ENCODE measurements at regions not wholly inside any gene's neighbourhood (a gene's known extent, or its start where the extent isn't known, plus 50 kb on each side); places are given as distances from the start of the nearest gene placed in this dataset.

- no peak for TF ChIP-seq CTCF (conservative IDR thresholded peaks at IDR 0.05)
Measured at GRCh38 chr21:31556662-31557061, 102.8 kb upstream of the SOD1 start.

More at GRCh38 chr21:31556662-31557061, 102.8 kb upstream of the SOD1 start:
- peaks cover 17% of the 10 kb centered on the region for H3K23me2 ChIP-seq (ENCODE audit: insufficient read length, low read depth, low read length, poor library complexity, severe bottlenecking)
- no peak overlapping the region for H3K56ac ChIP-seq (ENCODE audit: insufficient read length, low read depth, low read length)
- H3K18ac ChIP-seq (ENCODE audit: insufficient read length, low read depth, low read length), result no peak overlapping the region
- H3K27ac ChIP-seq (ENCODE audit: insufficient read length, low read depth, low read length), result no peak overlapping the region
- H4K8ac ChIP-seq (replicated peaks; ENCODE audit: insufficient read length, low read depth, low read length), result no peak overlapping the region
- Mint-ChIP-seq H3K27ac (no peak overlapping the region), H3K4me1 (peaks cover 59 to 63% of the 10 kb centered on the region in 2 experiments), H3K27me3 (ENCODE audit: low read depth) (peaks cover 32% of the 10 kb centered on the region), H3K4me3 (peak overlapping the region; percentile 76 to 89), H3K9me3 (no peaks in the 10 kb centered on the region; a peak in 1 of 5 replicates), H3K36me3 (ENCODE audit: insufficient read depth in 1 of 3, low read depth in 3 of 3) (peaks cover 0 to 8% (median 0%) of the 10 kb centered on the region in 3 experiments; a peak in 4 of 7 replicates)
- H3K4me1 ChIP-seq (ENCODE audit: insufficient read depth, low read length), result peaks cover 18% of the 10 kb centered on the region; the same call in 1 of the 2 replicates
- no peak overlapping the region for H2BK120ac ChIP-seq (ENCODE audit: low read depth, low read length, poor library complexity, severe bottlenecking)
- H3K23ac ChIP-seq (ENCODE audit: insufficient read length, low read depth, low read length), result no peak overlapping the region
- no peak overlapping the region for H2AK5ac ChIP-seq (ENCODE audit: insufficient read length, low read length)
- H3T11ph ChIP-seq (ENCODE audit: low read length), result no peak overlapping the region
- H2BK20ac ChIP-seq (ENCODE audit: low read depth, low read length, poor library complexity, severe bottlenecking), result no peak overlapping the region
- no peaks in the 10 kb centered on the region for H3K9me3 ChIP-seq (ENCODE audit: control insufficient read depth, low read depth, low read length)
- peak overlapping the region; percentile 91 for H3K4me2 ChIP-seq (ENCODE audit: insufficient read depth, insufficient read length, low read length)
- no peaks in the 10 kb centered on the region for H4K20me1 ChIP-seq (ENCODE audit: control insufficient read depth, insufficient read depth, insufficient read length)
- no peaks in the 10 kb centered on the region; the same call in 1 of the 2 replicates for H3K27me3 ChIP-seq (ENCODE audit: insufficient read depth, low read length)
- no peak overlapping the region for H3K9ac ChIP-seq (ENCODE audit: extremely low read depth, insufficient read length, low read length)
- no peak overlapping the region for H2BK15ac ChIP-seq (ENCODE audit: low read depth, low read length)
- no peak overlapping the region for H2AFZ ChIP-seq (ENCODE audit: low read length)
- H4K5ac ChIP-seq (ENCODE audit: insufficient read length, low read depth, low read length), result no peak overlapping the region
- H3K79me1 ChIP-seq (ENCODE audit: insufficient read depth, low read depth, low read length, poor library complexity, severe bottlenecking), result no peaks in the 10 kb centered on the region
- no peak overlapping the region for H2BK12ac ChIP-seq (ENCODE audit: insufficient read length, low read depth, low read length)
- H3K14ac ChIP-seq (ENCODE audit: insufficient read depth, low read length), result no peak overlapping the region
- WGBS (ENCODE audit: extremely low coverage, insufficient read length, low lambda C conversion rate), result no CpG with 5 or more reads among the region's 3 CpGs
- no peak overlapping the region for H3K4ac ChIP-seq (ENCODE audit: low read depth, low read length)
- H3K79me2 ChIP-seq (ENCODE audit: insufficient read depth, low read length), result no peaks in the 10 kb centered on the region; the same call in 1 of the 2 replicates
- no peak overlapping the region for H4K91ac ChIP-seq (ENCODE audit: insufficient read length, low read depth, low read length)
- no peak overlapping the region for H2BK5ac ChIP-seq (ENCODE audit: insufficient read length, low read length)
- DNase-seq, result no peak
